Endothelial cell of umbilical vein (primary cell): ENCODE measurements at regions not wholly inside any gene's neighbourhood (a gene's known extent, or its start where the extent isn't known, plus 50 kb on each side); places are given as distances from the start of the nearest gene placed in this dataset.

Source experiments
- BruUV-seq: library from RNA; stranded (reverse); fragments of 400-500 nt; replicated peaks from 2 replicates; lab custom pipeline; 2021; lab: Mats Ljungman, UMichigan
- CTCF ChIA-PET: fragments of 300-600, 350-600 bp; sonication (Branson Sonifier 250); formaldehyde crosslinking; loops from one replicate; lab custom pipeline; 2021; ENCODE audit warnings: antibody characterized with exemption, inconsistent platforms; lab: Charles Lee
- POLR2A ChIA-PET: fragments of 300-600, 350-600 bp; sonication (Branson Sonifier 250); formaldehyde crosslinking; loops from one replicate; lab custom pipeline; 2021; ENCODE audit warnings: antibody characterized with exemption, inconsistent platforms; lab: Charles Lee
- DNase-seq: peaks from one replicate; pipeline ENCODE4 v3.0.0-alpha.2; 2011; ENCODE audit warnings: low read depth, low spot score
- FAIRE-seq: peaks from 2 replicates; lab custom pipeline; 2011; peaks lifted over from hg19 to GRCh38; lab: Jason Lieb, UNC
- H2AFZ ChIP-seq: 2 replicates; pipeline ENCODE4 v1.6.0; 2012; ENCODE audit warnings: low read depth, low read length, control low read depth, inconsistent platforms
- H3K27ac ChIP-seq: 2 replicates; pipeline ENCODE4 v1.5.1; 2011; ENCODE audit warnings: low read depth, mild to moderate bottlenecking, control low read depth, low read length, moderate library complexity; ENCODE audit not compliant: insufficient read depth
- H3K27me3 ChIP-seq, 2 experiments: 2 replicates each; pipeline versions ENCODE4 v1.6.0 to v1.6.1; 2011; ENCODE audit warnings: low read length in 2 of 2, mixed read lengths in 1 of 2; ENCODE audit not compliant: control insufficient read depth in 2 of 2, insufficient read depth in 2 of 2
- H3K36me3 ChIP-seq, 2 experiments: 2 replicates in 1 of 2; 3 replicates in 1 of 2; pipeline ENCODE4 v1.5.1; 2011; ENCODE audit warnings: low read length in 2 of 2, mild to moderate bottlenecking in 1 of 2, moderate library complexity in 1 of 2; ENCODE audit not compliant: control insufficient read depth in 2 of 2, insufficient read depth in 2 of 2; ENCODE audit errors: extremely low read depth in 1 of 2
- H3K4me1 ChIP-seq: 3 replicates; pipeline ENCODE4 v1.5.1; 2011; ENCODE audit warnings: mild to moderate bottlenecking, low read length; ENCODE audit not compliant: control insufficient read depth, insufficient read depth; ENCODE audit errors: extremely low read depth
- H3K4me2 ChIP-seq: 2 replicates; pipeline ENCODE4 v1.6.1; 2011; ENCODE audit warnings: low read length, control low read depth, mixed read lengths; ENCODE audit not compliant: insufficient read depth
- H3K4me3 ChIP-seq, 3 experiments: fragments of 200-600 bp in 1 of 3; sonication (generic), shearing (Covaris generic) in 1 of 3; replicated peaks in 1 of 3; 2 replicates each; pipeline ENCODE4 v1.5.1; 2011 to 2016; ENCODE audit warnings: control low read depth in 3 of 3, low read length in 3 of 3, mild to moderate bottlenecking in 2 of 3, inconsistent platforms in 1 of 3, low read depth in 1 of 3, moderate library complexity in 1 of 3; ENCODE audit not compliant: insufficient read depth in 1 of 3
- H3K79me2 ChIP-seq: 2 replicates; pipeline ENCODE4 v1.6.0; 2012; ENCODE audit warnings: low read length, inconsistent platforms; ENCODE audit not compliant: control insufficient read depth, insufficient read depth
- H3K9ac ChIP-seq: replicated peaks from 2 replicates; pipeline ENCODE3; 2011; ENCODE audit warnings: low read length, control low read depth; ENCODE audit not compliant: insufficient read depth; ENCODE audit errors: extremely low read depth
- H3K9me1 ChIP-seq: replicated peaks from 3 replicates; pipeline ENCODE4 v1.6.0; 2011; ENCODE audit warnings: mild to moderate bottlenecking, low read length; ENCODE audit not compliant: control insufficient read depth, insufficient read depth; ENCODE audit errors: extremely low read depth
- H3K9me3 ChIP-seq: replicated peaks from 2 replicates; pipeline ENCODE4 v1.5.1; 2012; ENCODE audit warnings: low read length, inconsistent platforms; ENCODE audit not compliant: control insufficient read depth, insufficient read depth
- H4K20me1 ChIP-seq: replicated peaks from 2 replicates; pipeline ENCODE3; 2011; ENCODE audit warnings: mild to moderate bottlenecking, low read length; ENCODE audit not compliant: control insufficient read depth, insufficient read depth; ENCODE audit errors: extremely low read depth
- CTCF ChIP-seq, 2 donors: IDR thresholded peaks; 1 replicate in 1 of 2; 2 replicates in 1 of 2; pipeline ENCODE4 v1.5.1; 2011; ENCODE audit warnings: low read length in 2 of 2, mild to moderate bottlenecking in 2 of 2, moderate library complexity in 2 of 2, control low read depth in 1 of 2, inconsistent platforms in 1 of 2, low read depth in 1 of 2; ENCODE audit not compliant: insufficient read depth in 1 of 2; ENCODE audit errors: extremely low read depth in 1 of 2
- EZH2 ChIP-seq: IDR thresholded peaks from 2 replicates; pipeline ENCODE4 v1.6.1; 2012; ENCODE audit warnings: borderline replicate concordance, low read depth, mild to moderate bottlenecking, moderate library complexity, low read length, inconsistent platforms; ENCODE audit not compliant: severe bottlenecking
- FOS ChIP-seq: IDR thresholded peaks from 2 replicates; pipeline ENCODE4 v1.6.1; 2011; ENCODE audit warnings: mild to moderate bottlenecking, low read length, moderate library complexity, borderline replicate concordance; ENCODE audit not compliant: insufficient read depth
- GATA2 ChIP-seq: IDR thresholded peaks from 2 replicates; pipeline ENCODE4 v1.7.0; 2011; ENCODE audit warnings: low read depth, mild to moderate bottlenecking, moderate library complexity, mixed read lengths, low read length; ENCODE audit not compliant: insufficient read length, insufficient read depth
- JUN ChIP-seq: IDR thresholded peaks from 2 replicates; pipeline ENCODE4 v1.6.1; 2011; ENCODE audit warnings: borderline replicate concordance, low read depth; ENCODE audit not compliant: insufficient read length, insufficient read depth
- MAX ChIP-seq: IDR thresholded peaks from 2 replicates; pipeline ENCODE4 v1.6.1; 2011; ENCODE audit not compliant: insufficient read depth, insufficient read length
- MYC ChIP-seq: IDR thresholded peaks from one replicate; pipeline ENCODE4 v1.6.1; 2011; ENCODE audit warnings: mild to moderate bottlenecking, low read depth, low read length
- POLR2A ChIP-seq: IDR thresholded peaks from 2 replicates; pipeline ENCODE4 v1.6.1; 2012; ENCODE audit warnings: low read depth, mild to moderate bottlenecking, control low read depth, low read length
- POLR2AphosphoS5 ChIP-seq: IDR thresholded peaks from 2 replicates; pipeline ENCODE4 v1.6.1; 2012; ENCODE audit warnings: low read depth, mild to moderate bottlenecking, control low read depth, low read length, moderate library complexity; ENCODE audit not compliant: insufficient read depth
- dilution Hi-C: fragments of 300-500 bp; cut with MboI; formaldehyde crosslinking; loops from one replicate; pipeline ENCODE4 v1.15.0; 2019; ENCODE audit warnings: low sequenced_read_pairs; ENCODE audit not compliant: extremely low pct_ligation_motif_present
- intact Hi-C: fragments of 100-400 bp; cut with micrococcal nuclease; formaldehyde crosslinking; loops from one replicate; pipeline ENCODE4 v1.10.0; 2022

- no peaks in the 10 kb centered on the region for H3K79me2 ChIP-seq
- H2AFZ ChIP-seq, result no peak overlapping the region
- no peak for DNase-seq
- ChIA-PET CTCF (no interaction called here), POLR2A (no interaction called here)
- no peaks in the 10 kb centered on the region for H3K27me3 ChIP-seq
- no TSS peak for BruUV-seq
- TF ChIP-seq JUN, result no peak
- TF ChIP-seq MAX, result no peak
- TF ChIP-seq FOS, result no peak
- no peak for TF ChIP-seq EZH2
- no peak for TF ChIP-seq POLR2AphosphoS5
- TF ChIP-seq POLR2A, result no peak
- no peak for TF ChIP-seq MYC
- TF ChIP-seq CTCF (IDR thresholded peaks at IDR 0.05; ENCODE audit: extremely low read depth in 1 of 2, insufficient read depth in 1 of 2, low read depth in 1 of 2, low read length in 2 of 2), result no peak
- no peak for TF ChIP-seq GATA2
- H3K9ac ChIP-seq, result no peak overlapping the region
- H3K36me3 ChIP-seq, result no peaks in the 10 kb centered on the region
- intact Hi-C loops (no loop called here), dilution Hi-C loops (no loop called here)
- H3K4me2 ChIP-seq, result no peak overlapping the region
- no peak for FAIRE-seq
- no peaks in the 10 kb centered on the region for H3K9me3 ChIP-seq
- H3K9me1 ChIP-seq, result no peaks in the 10 kb centered on the region
- H3K4me1 ChIP-seq, result no peaks in the 10 kb centered on the region
- no peaks in the 10 kb centered on the region for H4K20me1 ChIP-seq
- H3K27ac ChIP-seq, result no peak overlapping the region
- no peak overlapping the region for H3K4me3 ChIP-seq
Measured at GRCh38 chr6:137545073-137545472, 50.9 kb upstream of the OLIG3 start.
